GM23248 (cell line): ENCODE measurements at regions not wholly inside any gene's neighbourhood (a gene's known extent, or its start where the extent isn't known, plus 50 kb on each side); places are given as distances from the start of the nearest gene placed in this dataset.

Source experiments
- DNase-seq: peaks from one replicate; pipeline ENCODE4 v3.0.0-alpha.2; 2015
- H2AFZ ChIP-seq: fragments of 200-600 bp; sonication (generic); 2 replicates; pipeline ENCODE4 v1.6.1; 2016; ENCODE audit warnings: antibody characterized with exemption
- H3F3A ChIP-seq: fragments of 200-600 bp; sonication (generic); 2 replicates; pipeline ENCODE4 v1.6.1; 2016; ENCODE audit warnings: mild to moderate bottlenecking, antibody characterized with exemption, mixed run types; ENCODE audit not compliant: insufficient read depth
- H3K27ac ChIP-seq: fragments of 200-600 bp; sonication (generic); 2 replicates; pipeline ENCODE4 v1.5.1; 2016; ENCODE audit warnings: mild to moderate bottlenecking
- H3K27me3 ChIP-seq: fragments of 200-600 bp; sonication (generic); replicated peaks from 2 replicates; pipeline ENCODE4 v1.6.1; 2016; ENCODE audit warnings: mild to moderate bottlenecking; ENCODE audit not compliant: insufficient read depth
- H3K36me3 ChIP-seq: fragments of 200-600 bp; sonication (generic); 2 replicates; pipeline ENCODE4 v1.6.1; 2016; ENCODE audit warnings: low read depth, mild to moderate bottlenecking
- H3K4me1 ChIP-seq: fragments of 200-600 bp; sonication (generic); 2 replicates; pipeline ENCODE4 v1.6.1; 2016; ENCODE audit warnings: mild to moderate bottlenecking; ENCODE audit not compliant: insufficient read depth
- H3K4me2 ChIP-seq: fragments of 200-600 bp; sonication (generic); one replicate; pipeline ENCODE4 v1.6.1; 2016; ENCODE audit warnings: mild to moderate bottlenecking; ENCODE audit not compliant: unreplicated experiment
- H3K4me3 ChIP-seq: fragments of 200-600 bp; sonication (generic); 2 replicates; pipeline ENCODE4 v1.5.1; 2016; ENCODE audit warnings: mild to moderate bottlenecking
- H3K79me2 ChIP-seq: fragments of 200-600 bp; sonication (generic); 2 replicates; pipeline ENCODE4 v1.6.1; 2016; ENCODE audit warnings: mild to moderate bottlenecking; ENCODE audit not compliant: insufficient read depth
- H3K9ac ChIP-seq: fragments of 200-600 bp; sonication (generic); 2 replicates; pipeline ENCODE4 v1.6.1; 2016; ENCODE audit warnings: mild to moderate bottlenecking
- H3K9me2 ChIP-seq: fragments of 200-600 bp; sonication (generic); 2 replicates; pipeline ENCODE4 v1.6.1; 2016; ENCODE audit warnings: mixed run types, mild to moderate bottlenecking, moderate library complexity; ENCODE audit not compliant: insufficient read depth
- H3K9me3 ChIP-seq: fragments of 200-600 bp; sonication (generic); one replicate; pipeline ENCODE4 v1.6.1; 2017; ENCODE audit warnings: low read depth
- H4K20me1 ChIP-seq: fragments of 200-600 bp; sonication (generic); 2 replicates; pipeline ENCODE4 v1.6.0; 2016; ENCODE audit not compliant: insufficient read depth
- EZH2 ChIP-seq: fragments of 200-600 bp; sonication (generic); IDR thresholded peaks from 2 replicates; pipeline ENCODE4 v1.6.1; 2018; ENCODE audit warnings: antibody characterized with exemption, mild to moderate bottlenecking; ENCODE audit not compliant: insufficient read depth, poor library complexity, severe bottlenecking
- EZH2phosphoT487 ChIP-seq: fragments of 200-600 bp; sonication (generic); IDR thresholded peaks from 2 replicates; pipeline ENCODE4 v1.6.1; 2018; ENCODE audit warnings: antibody characterized with exemption, moderate library complexity, mild to moderate bottlenecking, low read depth; ENCODE audit not compliant: insufficient read depth
- WGBS, 2 experiments: methylation state at CpG; one replicate each; pipeline ENCODE4 v1.1.6; 2015 to 2017; ENCODE audit warnings: low lambda C conversion rate in 2 of 2, low coverage in 1 of 2; ENCODE audit errors: missing lambda C conversion rate in 2 of 2; 5-methylcytosine and 5-hydroxymethylcytosine counted together
- in situ Hi-C: fragments of 300-500 bp; cut with MboI; formaldehyde crosslinking; loops from 2 replicates; pipeline ENCODE4 v1.15.0; 2020

GRCh38 chr1:60141276-60141675, 67.7 kb upstream of the C1orf87 start:
- Histone ChIP-seq H3K4me2 (no peak overlapping the region), H2AFZ (no peak overlapping the region), H3K9me2 (no peaks in the 10 kb centered on the region), H3F3A (no peaks in the 10 kb centered on the region), H3K9me3 (no peaks in the 10 kb centered on the region), H4K20me1 (no peaks in the 10 kb centered on the region), H3K27ac (no peak overlapping the region), H3K9ac (no peak overlapping the region), H3K4me1 (peaks cover 8% of the 10 kb centered on the region), H3K79me2 (no peaks in the 10 kb centered on the region), H3K27me3 (no peaks in the 10 kb centered on the region), H3K36me3 (no peaks in the 10 kb centered on the region), H3K4me3 (no peak overlapping the region)
- 92 to 97% methylated on average over 4 of the region's 4 CpGs for WGBS, 2 experiments
- no peak for DNase-seq
- TF ChIP-seq EZH2phosphoT487 (no peak), EZH2 (no peak)
- in situ Hi-C loops = no loop called here

DNA sequence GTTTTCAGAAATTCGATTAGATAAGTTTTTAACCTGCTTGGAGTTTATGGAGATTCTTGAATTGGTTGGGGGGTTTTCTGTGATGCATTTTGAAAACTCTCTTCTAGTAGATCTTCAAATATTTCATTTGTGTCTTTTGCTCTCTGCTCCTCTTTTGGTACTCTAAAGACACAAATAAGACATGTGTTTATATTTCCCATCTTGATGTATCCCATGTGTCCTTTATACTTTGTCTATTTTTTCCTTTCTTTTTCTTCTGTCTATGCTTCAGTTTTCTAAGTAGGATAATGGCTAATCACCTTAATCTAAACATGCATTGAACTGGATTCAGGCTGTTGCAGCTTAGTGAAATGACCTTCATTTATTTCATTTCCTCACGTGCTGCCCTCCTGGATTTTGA, 63.8 kb upstream of the C1orf87 start:
- in situ Hi-C loops = no loop called here
- DNase-seq = no peak
- H2AFZ ChIP-seq = no peak overlapping the region

DNA sequence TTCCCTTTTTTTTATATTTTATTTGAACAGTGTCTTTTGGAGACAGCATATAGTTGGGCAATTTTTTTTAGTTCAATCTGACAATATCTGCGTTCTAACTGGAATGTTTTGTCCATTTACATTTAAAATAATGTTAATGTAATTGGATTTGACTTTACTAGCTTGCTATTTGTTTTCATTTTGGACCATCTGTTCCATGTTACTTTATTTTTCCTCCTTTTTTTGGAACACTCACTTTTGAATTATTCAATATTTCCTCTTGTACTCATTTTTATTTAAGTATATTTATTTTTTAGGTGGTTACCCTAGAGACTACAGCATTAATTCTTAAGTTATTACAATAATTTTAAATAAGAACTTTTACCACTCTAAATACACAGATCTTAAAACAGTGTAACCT, 62.8 kb upstream of the C1orf87 start:
- Histone ChIP-seq H4K20me1 (no peaks in the 10 kb centered on the region), H3K4me2 (no peak overlapping the region), H3K9ac (no peak overlapping the region), H3K9me3 (no peaks in the 10 kb centered on the region), H3K36me3 (no peaks in the 10 kb centered on the region), H3K27ac (no peak overlapping the region), H3K4me3 (no peak overlapping the region), H3K9me2 (no peaks in the 10 kb centered on the region), H3F3A (peaks cover 33% of the 10 kb centered on the region), H2AFZ (no peak overlapping the region), H3K79me2 (no peaks in the 10 kb centered on the region), H3K27me3 (no peaks in the 10 kb centered on the region), H3K4me1 (peaks cover 37% of the 10 kb centered on the region)
- DNase-seq = no peak
- 60 to 61% methylated on average over 1 of the region's 1 CpG for WGBS, 2 experiments
- TF ChIP-seq EZH2phosphoT487 (no peak), EZH2 (no peak)
- in situ Hi-C loops = no loop called here

More for the DNA sequence above, 63.8 kb upstream of the C1orf87 start:
- TF ChIP-seq EZH2 (no peak), EZH2phosphoT487 (no peak)
- Histone ChIP-seq H3K9me3 (no peaks in the 10 kb centered on the region), H3K27ac (no peak overlapping the region), H3K4me1 (peaks cover 31% of the 10 kb centered on the region), H3K4me2 (no peak overlapping the region), H3K79me2 (no peaks in the 10 kb centered on the region), H4K20me1 (no peaks in the 10 kb centered on the region), H3K9ac (no peak overlapping the region), H3F3A (peaks cover 23% of the 10 kb centered on the region), H3K4me3 (no peak overlapping the region), H3K27me3 (no peaks in the 10 kb centered on the region), H3K36me3 (no peaks in the 10 kb centered on the region), H3K9me2 (no peaks in the 10 kb centered on the region)
- WGBS, 2 experiments = 51 to 52% methylated on average over 2 of the region's 2 CpGs

DNA sequence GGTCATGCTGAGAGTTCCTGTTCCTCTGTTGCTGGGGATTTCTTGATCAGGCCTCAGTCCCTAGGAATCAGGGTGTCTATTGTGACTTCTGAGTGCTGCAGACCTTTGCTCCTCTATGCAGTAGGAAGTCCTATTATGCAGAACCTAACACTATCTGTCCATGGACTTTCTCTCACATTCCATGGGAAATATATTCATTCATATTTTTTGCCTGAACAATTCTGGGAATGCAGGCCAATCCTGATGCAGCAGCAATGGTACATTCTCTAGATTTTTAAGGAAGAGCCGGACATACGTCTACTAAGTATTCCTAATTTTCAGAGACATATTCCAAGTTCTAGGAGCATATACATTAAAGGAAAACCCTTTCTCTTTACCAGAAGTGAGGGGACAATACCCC, 61.1 kb upstream of the C1orf87 start:
- Histone ChIP-seq H3K27me3 (no peaks in the 10 kb centered on the region), H3K4me1 (peaks cover 54% of the 10 kb centered on the region), H3K9me2 (no peaks in the 10 kb centered on the region), H3K36me3 (no peaks in the 10 kb centered on the region), H3K9ac (no peak overlapping the region), H3K79me2 (no peaks in the 10 kb centered on the region), H3K4me3 (no peak overlapping the region), H3K9me3 (no peaks in the 10 kb centered on the region), H2AFZ (no peak overlapping the region), H3K27ac (no peak overlapping the region), H4K20me1 (no peaks in the 10 kb centered on the region), H3F3A (peaks cover 49% of the 10 kb centered on the region), H3K4me2 (peak overlapping the region; percentile 78)
- WGBS, 2 experiments = 95 to 98% methylated on average over 2 of the region's 2 CpGs
- DNase-seq = no peak
- TF ChIP-seq EZH2phosphoT487 = no peak
- TF ChIP-seq EZH2 = no peak
- in situ Hi-C loops = no loop called here

GRCh38 chr1:60133848-60134247, 60.3 kb upstream of the C1orf87 start:
- TF ChIP-seq EZH2 (no peak), EZH2phosphoT487 (no peak)
- peak overlapping the region; percentile 42 for H3K9ac ChIP-seq
- H3K4me2 ChIP-seq = peak overlapping the region; percentile 78
- DNase-seq = peak; percentile 92
- H3K4me3 ChIP-seq = peak overlapping the region; percentile 53
- no peaks in the 10 kb centered on the region for H4K20me1 ChIP-seq
- H3K27me3 ChIP-seq = no peaks in the 10 kb centered on the region
- H3F3A ChIP-seq = peaks cover 50% of the 10 kb centered on the region
- no peaks in the 10 kb centered on the region for H3K79me2 ChIP-seq
- H3K27ac ChIP-seq = peak overlapping the region; percentile 70
- no peaks in the 10 kb centered on the region for H3K9me3 ChIP-seq
- H3K36me3 ChIP-seq = no peaks in the 10 kb centered on the region
- 0 out of 2 replicates have a peak overlapping the region, but pooled peaks have one; percentile 17 for H2AFZ ChIP-seq
- in situ Hi-C loops = no loop called here
- H3K4me1 ChIP-seq = peaks cover 56% of the 10 kb centered on the region
- H3K9me2 ChIP-seq = no peaks in the 10 kb centered on the region
